ENCODE measurements at regions not wholly inside any gene's neighbourhood (a gene's known extent, or its start where the extent isn't known, plus 50 kb on each side); places are given as distances from the start of the nearest gene placed in this dataset.

DNA sequence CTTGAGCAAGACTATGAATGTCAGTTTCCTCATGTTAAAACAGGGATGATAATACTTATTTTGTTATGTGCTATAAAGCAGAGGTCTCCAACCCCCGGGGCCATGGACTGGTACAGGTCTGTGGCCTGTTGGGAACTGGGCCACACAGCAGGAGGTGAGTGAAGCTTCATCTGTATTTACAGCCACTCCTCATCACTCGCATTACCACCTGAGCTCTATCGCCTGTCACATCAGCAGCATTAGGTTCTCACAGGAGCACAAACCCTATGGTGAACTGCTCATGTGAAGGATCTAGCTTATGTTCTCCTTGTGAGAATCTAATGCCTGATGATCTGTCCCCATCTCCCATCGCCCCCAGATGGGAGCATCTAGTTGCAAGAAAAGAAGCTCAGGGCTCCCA lies 365.3 kb upstream of the SMIM30 start:
- TF ChIP-seq SNAI2 (CRISPR knock-in tag; IDR thresholded peaks at IDR 0.05) (no peak), ZNF565 (CRISPR knock-in tag; conservative IDR thresholded peaks at IDR 0.05; ENCODE audit: low read depth) (no peak), TCF4 (CRISPR knock-in tag; IDR thresholded peaks at IDR 0.05; ENCODE audit: borderline replicate concordance) (no peak), RARB (CRISPR knock-in tag; IDR thresholded peaks at IDR 0.05) (no peak), TOX (CRISPR knock-in tag; IDR thresholded peaks at IDR 0.05; ENCODE audit: borderline replicate concordance) (no peak), ZFP30 (CRISPR knock-in tag; IDR thresholded peaks at IDR 0.05) (no peak), BACH2 (CRISPR knock-in tag; IDR thresholded peaks at IDR 0.05; ENCODE audit: borderline replicate concordance) (no peak), PPARA (CRISPR knock-in tag; IDR thresholded peaks at IDR 0.05; ENCODE audit: borderline replicate concordance) (no peak), ZNF70 (CRISPR knock-in tag; IDR thresholded peaks at IDR 0.05) (no peak), ZNF8 (CRISPR knock-in tag; IDR thresholded peaks at IDR 0.05) (no peak), ARNTL (CRISPR knock-in tag; IDR thresholded peaks at IDR 0.05; ENCODE audit: borderline replicate concordance, low read depth) (no peak), ZFP3 (CRISPR knock-in tag; IDR thresholded peaks at IDR 0.05) (no peak)
- TF ChIP-seq, protein P1, sequence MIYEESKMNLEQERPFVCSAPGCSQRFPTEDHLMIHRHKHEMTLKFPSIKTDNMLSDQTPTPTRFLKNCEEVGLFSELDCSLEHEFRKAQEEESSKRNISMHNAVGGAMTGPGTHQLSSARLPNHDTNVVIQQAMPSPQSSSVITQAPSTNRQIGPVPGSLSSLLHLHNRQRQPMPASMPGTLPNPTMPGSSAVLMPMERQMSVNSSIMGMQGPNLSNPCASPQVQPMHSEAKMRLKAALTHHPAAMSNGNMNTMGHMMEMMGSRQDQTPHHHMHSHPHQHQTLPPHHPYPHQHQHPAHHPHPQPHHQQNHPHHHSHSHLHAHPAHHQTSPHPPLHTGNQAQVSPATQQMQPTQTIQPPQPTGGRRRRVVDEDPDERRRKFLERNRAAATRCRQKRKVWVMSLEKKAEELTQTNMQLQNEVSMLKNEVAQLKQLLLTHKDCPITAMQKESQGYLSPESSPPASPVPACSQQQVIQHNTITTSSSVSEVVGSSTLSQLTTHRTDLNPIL (CRISPR knock-in tag; IDR thresholded peaks at IDR 0.05; ENCODE audit: low read depth) = no peak
- TF ChIP-seq, protein P2, sequence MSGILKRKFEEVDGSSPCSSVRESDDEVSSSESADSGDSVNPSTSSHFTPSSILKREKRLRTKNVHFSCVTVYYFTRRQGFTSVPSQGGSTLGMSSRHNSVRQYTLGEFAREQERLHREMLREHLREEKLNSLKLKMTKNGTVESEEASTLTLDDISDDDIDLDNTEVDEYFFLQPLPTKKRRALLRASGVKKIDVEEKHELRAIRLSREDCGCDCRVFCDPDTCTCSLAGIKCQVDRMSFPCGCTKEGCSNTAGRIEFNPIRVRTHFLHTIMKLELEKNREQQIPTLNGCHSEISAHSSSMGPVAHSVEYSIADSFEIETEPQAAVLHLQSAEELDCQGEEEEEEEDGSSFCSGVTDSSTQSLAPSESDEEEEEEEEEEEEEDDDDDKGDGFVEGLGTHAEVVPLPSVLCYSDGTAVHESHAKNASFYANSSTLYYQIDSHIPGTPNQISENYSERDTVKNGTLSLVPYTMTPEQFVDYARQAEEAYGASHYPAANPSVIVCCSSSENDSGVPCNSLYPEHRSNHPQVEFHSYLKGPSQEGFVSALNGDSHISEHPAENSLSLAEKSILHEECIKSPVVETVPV (CRISPR knock-in tag; IDR thresholded peaks at IDR 0.05) = no peak
